Tongue (tissue), 1 donor: ENCODE measurements at regions not wholly inside any gene's neighbourhood (a gene's known extent, or its start where the extent isn't known, plus 50 kb on each side); places are given as distances from the start of the nearest gene placed in this dataset.
"Not testable (repeated sequence)": the region's sequence is repeated elsewhere in the genome, so short reads cannot be mapped to it uniquely, and the experiment has no call there.

Source experiments
- DNase-seq: peaks from one replicate; pipeline ENCODE4 v3.0.0-alpha.2; 2015

DNA sequence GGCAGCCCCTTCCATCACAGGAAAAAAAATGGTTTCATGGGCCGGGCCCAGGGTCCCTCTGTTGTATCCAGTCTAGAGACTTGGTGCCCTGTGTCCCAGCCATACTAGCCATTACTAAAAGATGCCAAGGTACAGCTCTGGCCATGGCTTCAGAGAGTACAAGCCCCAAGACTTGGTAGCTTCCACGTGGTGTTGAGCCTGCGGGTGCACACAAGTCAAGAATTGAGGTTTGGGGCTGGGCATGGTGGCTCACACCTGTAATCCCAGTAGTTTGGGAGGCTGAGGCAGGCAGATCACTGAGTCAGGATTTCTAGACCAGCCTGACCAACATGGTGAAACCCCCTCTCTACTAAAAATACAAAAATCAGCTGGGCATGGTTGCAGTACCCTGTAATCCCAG, 214.3 kb downstream of the LIG4 start:
- no peak for DNase-seq

DNA sequence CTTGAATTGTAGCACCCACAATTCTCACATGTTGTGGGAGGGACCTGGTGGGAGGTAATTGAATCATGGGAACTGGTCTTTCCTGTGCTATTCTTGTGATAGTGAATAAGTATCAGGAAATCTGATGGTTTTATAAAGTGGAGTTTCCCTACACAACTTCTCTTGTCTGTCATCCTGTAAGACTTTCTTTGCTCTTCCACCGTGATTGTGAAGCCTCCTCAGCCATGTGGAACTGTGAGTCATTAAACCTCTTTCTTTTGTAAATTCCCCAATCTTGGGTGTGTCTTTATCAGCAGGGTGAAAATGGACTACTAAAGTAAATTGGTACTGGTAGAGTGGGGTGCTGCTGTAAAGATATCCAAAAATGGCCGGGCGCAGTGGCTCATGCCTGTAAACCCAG, 215.6 kb downstream of the LIG4 start:
- DNase-seq, result no peak

DNA sequence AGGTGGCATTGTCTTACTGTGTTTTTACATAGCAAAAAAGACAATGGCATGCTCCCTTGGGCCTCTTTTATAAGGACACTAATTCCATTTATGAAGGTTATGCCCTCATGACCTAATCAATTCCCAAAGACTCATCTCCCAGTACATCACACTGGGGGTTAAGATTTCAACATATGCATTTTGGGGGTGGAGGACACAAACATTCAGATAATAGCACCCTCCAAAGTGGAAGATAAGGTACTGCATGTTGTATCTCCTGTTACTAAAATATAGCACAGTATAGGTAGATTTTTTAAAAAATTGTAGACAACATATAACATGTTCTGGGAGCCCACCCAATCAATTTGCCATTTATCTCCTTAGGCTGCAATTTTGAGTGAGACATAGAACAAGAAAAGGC, 221.2 kb downstream of the LIG4 start:
- no peak for DNase-seq

DNA sequence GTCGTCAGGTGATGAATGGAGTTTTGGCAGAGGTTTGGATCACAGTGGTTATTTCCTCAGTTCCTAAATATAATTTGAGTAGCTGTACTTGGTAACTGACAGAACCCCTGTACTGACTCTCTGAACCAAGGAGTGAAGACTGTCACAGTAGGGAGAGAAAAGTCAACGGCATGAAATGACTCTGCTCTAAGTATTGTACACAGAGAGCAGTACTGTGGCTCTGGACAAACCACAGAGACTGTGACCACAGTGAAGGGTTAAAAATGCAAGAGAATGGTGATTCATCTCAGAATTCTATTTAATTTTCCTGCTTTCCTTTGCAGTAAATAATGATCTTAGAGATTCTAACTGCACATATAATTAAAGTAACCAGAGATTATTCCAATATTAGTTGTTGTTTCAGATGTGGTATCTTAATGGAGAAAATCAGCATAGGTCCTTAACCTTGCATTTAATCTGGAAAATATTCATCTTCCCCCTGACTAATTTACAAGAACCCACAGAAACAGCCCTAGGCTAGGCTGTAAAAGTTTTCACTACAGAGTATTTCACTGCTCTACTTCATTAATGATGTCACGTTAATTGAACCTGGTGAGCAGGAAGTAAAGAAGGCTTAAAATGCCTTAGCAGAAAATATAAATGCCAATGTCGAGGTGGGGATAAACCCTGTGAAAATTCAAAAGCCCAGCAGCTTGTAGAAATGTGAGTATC, 221.9 kb downstream of the LIG4 start:
- no peak for DNase-seq

DNA sequence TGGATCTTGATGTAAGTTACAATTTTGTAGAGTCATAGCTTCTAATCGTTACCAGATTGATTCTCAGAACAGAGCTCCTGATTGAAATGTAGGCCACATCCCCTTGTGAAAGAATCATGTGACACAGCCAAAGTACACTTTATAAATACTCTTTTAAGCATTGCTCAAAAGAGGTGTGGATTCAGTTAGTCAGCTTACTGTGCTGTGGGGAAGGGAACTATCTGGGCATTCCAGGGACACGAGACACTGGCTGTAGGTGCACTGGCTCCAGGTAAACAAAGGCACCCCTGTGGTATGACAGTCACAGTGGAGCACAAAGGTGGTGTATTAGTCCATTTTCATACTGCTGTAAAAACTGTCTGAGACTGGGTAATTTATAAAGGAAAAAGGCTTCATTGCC, 222.8 kb downstream of the LIG4 start:
- DNase-seq, result no peak

DNA sequence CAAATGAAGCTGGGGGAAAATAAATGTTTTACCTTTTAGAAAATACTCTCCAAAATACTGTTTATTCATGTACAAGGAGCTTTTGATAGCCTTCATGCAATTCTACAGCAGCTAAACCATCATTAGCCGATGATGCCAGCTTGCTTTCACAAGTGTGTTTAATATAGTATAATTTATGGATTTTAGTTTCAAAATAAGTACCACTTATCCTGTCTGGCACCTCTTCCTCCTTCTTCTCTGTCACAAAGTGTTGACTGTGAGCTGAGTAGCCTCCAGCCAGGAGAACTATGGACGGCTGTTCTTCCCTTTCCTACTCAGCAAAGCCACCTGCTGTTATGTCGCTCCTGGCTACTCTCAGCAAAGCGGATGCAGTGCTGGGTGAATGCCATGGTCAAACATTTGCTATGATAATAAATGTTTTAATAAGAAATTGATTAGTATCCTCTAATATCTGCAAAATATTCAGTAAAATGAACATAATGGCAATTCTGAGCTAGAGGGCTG, 238.2 kb downstream of the LIG4 start:
- DNase-seq, result peak; percentile 12

DNA sequence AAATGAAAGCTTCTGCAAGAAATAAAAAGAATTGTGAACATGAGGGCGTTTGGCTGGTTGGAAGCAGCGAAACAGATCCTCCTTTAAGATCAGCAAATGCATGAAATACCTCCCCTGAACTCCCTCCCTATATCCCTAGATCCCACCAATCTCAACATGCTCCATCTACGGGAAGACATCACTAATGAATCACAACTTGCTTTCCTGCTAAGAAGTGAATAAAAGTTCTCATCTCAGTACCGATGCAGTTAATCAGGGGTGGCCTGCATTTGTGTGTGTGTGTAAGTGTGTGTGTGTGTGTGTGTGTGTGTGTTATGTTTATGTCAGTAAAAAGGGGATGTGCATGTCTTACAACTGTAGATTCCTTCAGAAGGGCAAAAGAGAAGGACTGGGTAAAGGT, 238.7 kb downstream of the LIG4 start:
- DNase-seq, result no peak

DNA sequence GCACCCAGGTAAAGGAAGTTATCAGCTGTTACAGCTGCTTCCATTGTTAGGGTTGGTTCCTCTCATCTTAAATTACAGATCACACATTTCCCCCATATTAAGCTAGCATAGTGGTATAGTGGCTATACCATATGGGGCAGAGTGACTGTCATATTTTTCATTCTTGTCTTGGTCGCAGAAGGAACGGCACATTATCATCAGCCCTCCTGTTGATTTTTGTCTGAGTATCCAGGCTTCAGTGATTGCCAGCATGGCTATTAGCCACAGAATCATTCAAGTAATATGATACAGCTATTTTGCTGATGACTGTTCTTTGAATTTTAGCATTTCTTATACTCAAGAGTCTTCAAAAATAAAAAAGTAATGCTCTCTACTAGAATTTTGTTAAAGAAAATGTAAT, 240.9 kb downstream of the LIG4 start:
- no peak for DNase-seq

DNA sequence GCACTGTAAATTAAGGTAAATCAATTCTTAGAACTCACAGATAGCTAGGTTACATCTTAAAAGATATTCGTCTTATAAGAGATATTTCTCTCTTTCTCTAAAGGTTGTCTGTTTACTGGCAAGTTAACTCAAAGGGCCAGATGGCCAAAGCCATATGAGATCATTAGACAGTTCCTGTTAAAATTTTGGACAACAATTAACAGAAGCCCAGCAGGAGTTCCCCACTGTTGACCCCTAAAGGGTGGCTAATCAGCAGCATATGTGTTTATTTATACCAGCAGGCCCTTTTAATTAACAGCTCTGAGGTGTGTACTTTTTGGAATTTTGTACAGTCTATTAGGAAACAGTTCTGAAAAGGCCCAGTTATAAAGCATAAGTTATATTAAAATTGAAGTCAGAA, 245.8 kb downstream of the LIG4 start:
- no peak for DNase-seq

DNA sequence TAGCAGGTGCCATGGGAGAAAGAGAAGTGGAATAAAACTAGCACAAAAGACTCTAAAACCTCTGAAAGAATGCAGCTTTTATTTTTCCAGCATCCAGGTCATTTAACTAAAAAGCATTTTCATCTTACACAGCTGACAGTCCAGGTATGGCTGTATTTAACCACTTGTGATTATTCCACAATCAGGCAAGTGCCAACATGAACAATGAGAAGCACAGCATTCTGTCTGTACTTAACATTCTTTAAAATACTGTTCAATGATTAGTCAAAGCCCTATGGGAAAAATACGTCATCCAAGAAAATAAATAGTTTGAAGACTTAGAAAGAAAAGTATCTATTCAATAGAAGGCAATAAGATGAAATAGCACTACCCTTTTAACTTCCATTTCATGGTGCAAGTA, 246.9 kb downstream of the LIG4 start:
- DNase-seq, result no peak

DNA sequence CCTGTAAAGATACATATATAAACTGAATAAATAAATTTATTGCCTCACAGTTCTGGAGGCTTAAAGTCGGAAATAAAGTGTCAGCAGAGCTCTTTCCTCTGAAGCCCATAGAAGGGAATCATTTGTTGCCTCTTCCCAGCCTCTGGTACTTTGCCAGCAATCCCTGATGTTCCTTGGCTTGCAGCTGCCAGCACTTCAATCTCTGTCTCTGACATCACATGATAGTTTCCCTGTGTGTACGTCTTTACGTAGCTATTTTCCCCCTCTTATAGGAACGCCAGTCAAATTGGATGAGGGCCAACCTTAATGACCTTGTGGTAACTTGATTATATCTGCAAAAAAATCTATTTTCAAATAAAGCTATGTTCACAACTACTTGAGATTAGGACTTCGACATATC, 250.9 kb downstream of the LIG4 start:
- DNase-seq, result peak; percentile 90

DNA sequence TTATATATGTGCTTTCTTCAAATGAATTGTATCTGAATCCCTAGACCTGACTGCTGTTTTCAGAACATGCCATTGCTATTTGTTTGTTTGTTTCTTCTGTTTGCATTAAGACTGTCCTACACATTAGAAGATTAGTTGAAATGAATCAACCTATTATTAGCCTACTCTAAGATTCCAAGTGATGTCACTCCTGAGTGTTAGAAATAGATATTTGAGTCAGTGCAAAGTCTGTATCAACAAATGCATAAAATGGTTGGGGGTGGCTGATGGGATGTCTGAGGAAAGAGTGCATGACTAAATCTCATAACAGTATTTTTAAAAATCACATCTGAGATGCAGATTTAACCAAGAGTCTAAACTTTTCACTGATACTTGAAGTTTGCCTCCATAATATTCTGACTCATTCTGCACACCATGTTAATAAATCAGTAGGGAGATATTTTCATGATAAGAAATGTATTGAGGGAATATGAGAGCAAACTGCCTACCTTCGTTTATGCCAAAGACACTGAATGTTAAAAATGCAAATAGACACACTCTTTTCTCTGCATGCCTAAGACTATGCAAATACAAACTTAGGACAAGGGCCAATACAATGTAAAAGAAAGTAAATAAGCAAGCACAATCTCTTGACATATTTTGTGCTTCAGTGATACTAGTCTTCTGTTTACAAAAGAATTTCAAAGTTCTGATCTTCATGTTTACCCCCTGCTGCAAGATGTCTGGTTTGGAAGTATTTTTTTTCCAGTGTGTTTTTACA, 253.3 kb downstream of the LIG4 start:
- DNase-seq, result peak; percentile 20

DNA sequence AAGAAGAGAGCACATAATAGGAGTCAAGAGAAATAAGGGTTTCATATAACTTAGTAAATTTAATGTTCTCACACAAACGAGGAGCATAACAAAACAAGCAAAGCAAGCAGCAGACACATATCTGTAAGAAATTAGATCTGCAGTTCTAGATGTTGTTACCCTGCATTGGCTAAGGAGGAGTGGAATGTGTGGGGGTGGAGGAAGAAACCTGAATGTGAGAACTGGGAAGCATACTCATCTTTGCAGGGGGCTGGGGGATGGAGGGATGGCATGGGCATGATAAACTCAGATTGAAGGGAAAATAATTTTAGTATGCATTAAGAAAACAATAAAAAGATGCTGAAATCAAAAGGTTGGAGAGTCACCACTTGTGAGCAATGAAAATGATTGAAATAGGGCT, 255.0 kb downstream of the LIG4 start:
- DNase-seq, result no peak

DNA sequence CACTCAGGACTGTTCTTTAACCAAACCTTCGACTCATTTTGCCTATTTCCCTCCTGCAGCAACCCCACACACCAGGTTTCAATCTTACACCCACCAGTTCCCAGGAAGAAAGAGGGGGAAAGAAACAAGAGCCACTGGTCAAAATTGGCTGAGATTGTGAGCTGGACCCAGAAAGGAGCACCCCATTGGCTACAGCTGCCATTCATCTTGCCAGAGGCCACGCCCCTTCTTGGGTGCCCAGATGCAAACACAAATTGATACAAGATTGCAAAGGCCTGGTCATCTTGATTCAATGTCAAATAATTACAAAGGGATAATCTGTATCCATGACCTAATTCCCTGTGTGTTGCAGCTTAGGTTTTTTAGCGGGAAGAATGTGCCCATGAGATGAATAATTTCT, 258.4 kb downstream of the LIG4 start:
- DNase-seq, result no peak

DNA sequence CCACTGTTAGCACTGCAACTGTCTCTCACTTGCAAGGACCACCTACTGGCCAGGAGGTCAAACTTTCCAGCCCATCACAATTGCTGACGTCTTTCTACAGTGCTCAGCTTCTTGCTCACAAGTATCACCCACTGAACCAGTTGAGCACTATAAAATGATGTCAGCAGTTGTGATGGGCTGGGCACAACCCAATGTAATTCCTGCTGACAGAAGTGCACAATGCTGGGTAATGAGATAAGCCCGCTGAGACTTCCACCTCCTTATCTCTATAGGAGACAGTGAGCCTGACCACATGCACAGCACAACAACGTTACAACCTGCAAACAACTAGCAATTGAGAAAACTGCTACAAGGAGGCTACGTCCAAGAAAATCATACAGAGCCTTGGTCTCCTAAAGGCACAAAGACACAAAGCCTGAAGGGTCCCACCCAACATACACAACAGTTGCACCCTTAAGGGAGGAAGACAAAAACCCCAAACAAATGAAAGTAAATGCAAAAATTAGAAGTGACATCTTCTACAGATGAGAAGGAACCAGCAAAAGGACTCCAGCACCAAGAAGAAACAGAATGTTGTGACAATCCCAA, 273.2 kb downstream of the LIG4 start:
- DNase-seq, result no peak

DNA sequence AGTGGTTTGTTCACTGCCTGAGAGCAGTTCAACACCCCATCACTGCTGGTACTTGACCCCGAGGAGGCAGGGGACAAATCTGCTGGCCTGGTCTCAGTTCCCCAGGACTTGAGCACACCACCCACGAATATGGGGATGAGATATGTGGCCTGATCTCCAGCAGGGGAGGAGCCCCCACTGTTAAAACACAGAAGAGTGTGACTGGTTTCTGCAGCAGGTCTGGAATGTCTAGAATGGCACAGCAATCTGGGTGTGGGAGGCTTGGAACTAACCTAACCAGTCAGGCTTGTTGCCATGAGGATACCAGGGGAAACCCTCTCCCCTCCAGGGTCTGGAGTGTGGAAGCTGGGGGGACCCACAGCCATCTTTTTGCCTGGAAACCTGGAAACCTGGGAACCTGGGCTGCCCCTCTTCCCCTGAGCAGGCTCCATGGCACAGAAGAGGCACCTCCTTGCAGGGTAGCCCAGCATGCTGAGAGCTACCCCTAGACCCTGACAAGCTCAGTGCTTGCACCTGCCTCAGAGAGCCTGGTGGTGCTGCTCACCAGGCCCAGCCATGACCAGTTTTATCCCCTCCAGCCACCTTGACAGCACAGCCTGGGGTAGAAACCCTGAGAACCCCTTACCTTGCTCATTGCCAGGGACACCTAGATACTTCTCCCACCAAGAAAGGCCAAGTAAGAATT, 273.8 kb downstream of the LIG4 start:
- DNase-seq, result no peak

DNA sequence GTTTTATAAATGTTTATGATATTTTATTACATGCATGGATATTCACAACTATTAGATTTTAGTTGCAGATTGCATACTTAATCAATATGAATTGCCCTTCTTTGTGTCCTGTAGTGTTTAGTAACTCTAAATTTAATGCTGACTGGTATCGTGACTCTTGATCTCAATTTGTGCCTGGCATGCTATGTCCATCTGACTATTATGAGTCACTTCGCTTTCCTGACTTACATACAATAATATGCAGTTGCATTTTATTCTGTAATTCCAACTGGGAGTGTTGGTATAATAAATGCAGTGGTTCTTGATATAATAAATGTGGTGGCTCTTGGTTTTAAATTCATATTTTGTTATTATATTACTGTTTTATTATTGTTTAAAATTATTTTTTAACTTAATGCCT, 277.5 kb downstream of the LIG4 start:
- DNase-seq, result no peak

DNA sequence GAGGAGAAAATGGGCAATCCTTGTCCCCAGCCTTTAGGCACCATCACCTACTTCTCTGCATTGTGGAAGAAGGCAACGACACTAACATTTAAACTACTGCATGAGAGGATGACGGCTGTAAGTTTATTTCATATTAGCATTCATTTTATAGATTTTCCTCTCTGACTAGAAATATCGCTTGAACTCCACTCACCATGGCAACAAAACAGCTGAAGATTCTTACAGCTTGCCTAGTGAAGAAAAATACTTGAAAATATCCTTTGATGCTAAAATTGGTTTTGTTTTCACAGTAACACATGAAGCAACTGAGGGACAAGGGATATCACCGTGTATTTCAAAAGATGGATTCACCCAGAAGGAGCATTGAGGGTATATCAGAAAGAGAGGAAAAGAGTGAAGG, 284.3 kb downstream of the LIG4 start:
- DNase-seq, result no peak

DNA sequence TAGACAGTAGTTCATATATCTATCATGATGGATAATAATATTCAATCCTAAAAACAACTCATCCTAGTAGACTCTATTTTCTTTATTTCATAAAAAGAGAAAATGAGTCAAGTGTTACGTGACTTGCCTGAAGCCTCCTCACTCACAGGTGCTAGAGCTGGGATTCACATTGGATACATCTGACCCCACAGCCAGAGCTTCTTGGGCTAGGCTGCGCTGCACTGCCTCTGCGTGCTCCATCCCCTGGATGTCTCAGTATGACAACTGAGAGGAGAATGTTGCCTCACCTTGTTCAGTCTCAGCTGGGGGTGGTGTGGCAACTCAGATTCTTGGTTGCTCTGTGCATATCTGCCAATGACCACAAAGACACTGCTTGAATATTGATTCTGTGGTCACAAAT, 286.6 kb downstream of the LIG4 start:
- DNase-seq, result no peak

DNA sequence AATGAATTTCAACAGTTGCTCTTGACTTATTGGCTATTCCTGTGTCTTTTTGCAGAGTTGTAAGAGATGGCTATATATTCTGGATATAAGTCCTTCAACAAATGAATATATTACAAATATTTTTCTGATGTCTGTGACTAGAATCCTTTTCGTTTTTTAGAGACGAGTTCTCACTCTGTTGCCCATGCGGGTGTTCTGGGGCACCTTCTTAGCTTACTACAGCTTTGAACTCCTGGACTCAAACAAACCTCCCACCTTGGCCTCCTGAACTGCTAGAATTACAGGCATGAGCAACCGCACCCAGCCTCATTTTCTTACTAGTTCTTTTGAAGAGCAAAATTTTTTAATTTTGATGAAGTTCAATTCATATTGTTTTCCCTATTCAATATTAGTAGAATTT, 287.8 kb downstream of the LIG4 start:
- no peak for DNase-seq

DNA sequence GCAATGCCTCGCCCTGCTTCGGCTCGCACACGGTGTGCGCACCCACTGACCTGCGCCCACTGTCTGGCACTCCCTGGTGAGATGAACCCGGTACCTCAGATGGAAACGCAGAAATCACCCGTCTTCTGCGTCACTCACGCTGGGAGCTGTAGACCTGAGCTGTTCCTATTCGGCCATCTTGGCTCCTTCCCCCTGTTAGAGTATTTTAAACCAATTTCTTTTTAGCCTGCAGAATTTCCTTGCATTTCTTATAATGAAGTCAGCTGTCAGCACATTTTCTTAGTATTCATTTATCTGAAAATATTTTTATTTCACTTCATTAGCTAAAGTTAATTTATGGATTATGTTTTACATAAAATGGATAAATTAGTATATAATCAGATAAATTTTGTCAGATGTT, 288.8 kb downstream of the LIG4 start:
- not testable (repeated sequence) for DNase-seq

DNA sequence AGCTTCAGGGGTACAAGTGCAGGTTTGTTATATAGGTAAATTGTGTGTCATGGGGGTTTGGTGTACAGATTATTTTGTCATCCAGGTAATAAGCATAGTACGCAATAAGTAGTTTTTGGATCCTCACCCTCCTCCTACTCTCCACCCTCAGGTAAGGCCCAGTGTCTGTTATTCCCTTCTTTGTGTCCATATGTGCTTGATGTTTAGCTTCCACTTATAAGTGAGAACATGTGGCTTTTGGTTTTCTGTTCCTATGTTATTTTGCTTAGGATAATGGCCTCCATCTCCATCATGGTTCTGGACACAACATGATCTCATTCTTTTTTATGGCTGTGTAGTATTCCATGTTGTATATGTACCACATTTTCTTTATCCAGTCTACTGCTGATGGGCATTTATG, 298.4 kb downstream of the LIG4 start:
- not testable (repeated sequence) for DNase-seq

DNA sequence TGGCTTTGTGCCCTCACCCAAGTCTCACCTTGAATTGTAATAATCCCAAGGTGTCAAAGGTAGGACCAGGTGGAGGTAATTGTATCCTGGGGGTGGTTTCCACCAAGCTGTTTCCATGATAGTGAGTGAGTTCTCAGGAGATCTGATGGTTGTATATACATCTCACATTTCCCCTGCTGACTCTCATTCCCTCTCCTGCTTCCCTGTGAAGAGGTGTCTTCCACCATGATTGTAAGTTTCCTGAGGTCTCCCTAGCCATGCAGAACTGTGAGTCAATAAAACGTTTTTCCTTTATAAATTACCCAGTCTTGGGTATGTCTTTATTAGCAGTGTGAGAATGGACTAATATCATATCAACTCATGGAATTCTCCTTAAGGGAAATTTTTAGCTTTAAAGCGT, 302.6 kb downstream of the LIG4 start:
- no peak for DNase-seq
